ENCODE measurements at regions not wholly inside any gene's neighbourhood (a gene's known extent, or its start where the extent isn't known, plus 50 kb on each side); places are given as distances from the start of the nearest gene placed in this dataset.
"Not testable (repeated sequence)": the region's sequence is repeated elsewhere in the genome, so short reads cannot be mapped to it uniquely, and the experiment has no call there.

DNA sequence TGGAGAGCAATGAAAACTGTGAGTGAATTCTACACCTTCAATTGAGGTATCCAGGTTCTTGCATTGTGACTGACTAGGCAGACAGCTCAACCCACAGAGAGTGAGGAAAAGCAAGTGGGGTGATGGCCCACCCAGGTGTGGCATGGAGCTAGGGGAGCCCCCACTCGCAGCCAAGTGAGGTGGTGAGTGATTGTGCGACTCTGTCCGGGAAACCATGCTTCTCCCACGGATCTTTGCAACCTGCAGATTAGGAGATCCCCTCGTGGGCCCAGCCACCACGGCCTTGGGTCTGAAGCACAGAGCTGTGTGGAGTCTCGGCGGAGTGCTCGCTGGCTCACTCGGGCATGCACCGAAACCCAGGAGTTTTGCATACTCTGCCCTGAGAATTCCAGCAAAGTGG lies 120.1 kb downstream of the ALG10 start:
- no peak overlapping the region for H3K4me3 ChIP-seq
- no peaks in the 10 kb centered on the region for H3K4me1 ChIP-seq
- no peak overlapping the region for H3K27ac ChIP-seq
- no peak for DNase-seq
- no peaks in the 10 kb centered on the region for H3K9me3 ChIP-seq (replicated peaks)
- H3K27me3 ChIP-seq, result no peaks in the 10 kb centered on the region
- no peaks in the 10 kb centered on the region for H3K36me3 ChIP-seq

DNA sequence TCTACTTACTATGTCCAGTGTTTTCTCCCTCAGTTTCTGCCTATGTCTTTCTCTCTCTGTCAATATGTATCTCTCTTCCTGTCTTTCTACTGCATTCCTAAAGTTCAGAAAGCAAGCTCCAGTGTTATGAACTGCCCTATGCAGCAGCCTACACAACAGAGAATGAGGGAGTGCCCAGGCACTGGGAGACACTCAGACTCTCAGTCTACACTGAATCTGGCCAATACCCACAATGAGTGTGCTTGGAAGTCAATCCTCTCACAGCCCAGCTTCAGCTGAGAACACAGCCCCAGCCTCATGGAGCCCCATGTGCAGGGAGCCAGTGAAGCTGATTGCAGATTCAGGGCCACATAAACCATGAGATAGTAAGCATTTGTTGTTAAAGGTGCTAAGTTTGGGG lies 128.7 kb downstream of the ALG10 start:
- no peaks in the 10 kb centered on the region for H3K9me3 ChIP-seq (replicated peaks)

GRCh38 chr12:34163443-34163842 lies 141.1 kb downstream of the ALG10 start:
- Histone ChIP-seq H3K27me3 (no peaks in the 10 kb centered on the region), H3K36me3 (no peaks in the 10 kb centered on the region), H3K27ac (no peak overlapping the region), H3K9me3 (replicated peaks) (no peaks in the 10 kb centered on the region), H3K4me1 (no peaks in the 10 kb centered on the region), H3K4me3 (no peak overlapping the region)
- no peak for DNase-seq

More for the DNA sequence above, 128.7 kb downstream of the ALG10 start:
- no peak overlapping the region for H3K27ac ChIP-seq
- no peaks in the 10 kb centered on the region for H3K4me1 ChIP-seq
- H3K4me3 ChIP-seq, result no peak overlapping the region
- DNase-seq, result no peak
- no peaks in the 10 kb centered on the region for H3K36me3 ChIP-seq
- H3K27me3 ChIP-seq, result no peaks in the 10 kb centered on the region

GRCh38 chr12:34166427-34167060 lies 144.2 kb downstream of the ALG10 start:
- no peaks in the 10 kb centered on the region for H3K9me3 ChIP-seq (replicated peaks)
- no peaks in the 10 kb centered on the region for H3K4me1 ChIP-seq
- DNase-seq, result no peak
- no peak overlapping the region for H3K4me3 ChIP-seq
- no peaks in the 10 kb centered on the region for H3K27me3 ChIP-seq
- no peaks in the 10 kb centered on the region for H3K36me3 ChIP-seq
- H3K27ac ChIP-seq, result no peak overlapping the region

- not testable (repeated sequence) for H3K27me3 ChIP-seq; H3K36me3 ChIP-seq; H3K9me3 ChIP-seq (replicated peaks); H3K4me3 ChIP-seq; DNase-seq; H3K27ac ChIP-seq; H3K4me1 ChIP-seq
Measured at GRCh38 chr12:34168507-34168906, 146.2 kb downstream of the ALG10 start.

GRCh38 chr12:34186492-34186891 lies 164.2 kb downstream of the ALG10 start:
- no peaks in the 10 kb centered on the region for H3K27me3 ChIP-seq
- H3K9me3 ChIP-seq (replicated peaks), result no peaks in the 10 kb centered on the region
- no peak overlapping the region for H3K4me3 ChIP-seq
- no peaks in the 10 kb centered on the region for H3K36me3 ChIP-seq
- DNase-seq, result no peak
- no peaks in the 10 kb centered on the region for H3K4me1 ChIP-seq
- no peak overlapping the region for H3K27ac ChIP-seq

DNA sequence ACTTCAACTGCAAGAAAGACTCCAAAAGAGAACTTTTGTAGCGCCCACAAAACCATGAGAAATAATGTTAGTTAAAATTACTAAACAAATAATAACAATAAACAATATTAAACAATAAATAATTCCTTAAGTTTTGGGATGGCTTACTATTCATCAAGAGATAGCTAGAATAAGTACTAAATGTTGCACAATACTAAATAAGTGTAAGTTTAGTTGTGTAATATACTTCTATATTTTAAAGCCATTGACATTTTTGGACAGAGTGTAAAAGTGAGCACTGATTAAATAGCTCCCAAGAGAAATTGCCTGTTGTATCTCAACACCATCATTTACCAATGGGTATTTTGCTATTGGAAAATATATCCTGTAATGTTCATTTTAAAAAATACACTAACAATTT lies 166.7 kb downstream of the ALG10 start:
- Histone ChIP-seq H3K4me1 (no peaks in the 10 kb centered on the region), H3K36me3 (no peaks in the 10 kb centered on the region), H3K9me3 (replicated peaks) (no peaks in the 10 kb centered on the region), H3K27ac (no peak overlapping the region), H3K27me3 (0 out of 2 replicates have a peak, but pooled peaks cover 3% of the 10 kb centered on the region), H3K4me3 (no peak overlapping the region)
- no peak for DNase-seq

DNA sequence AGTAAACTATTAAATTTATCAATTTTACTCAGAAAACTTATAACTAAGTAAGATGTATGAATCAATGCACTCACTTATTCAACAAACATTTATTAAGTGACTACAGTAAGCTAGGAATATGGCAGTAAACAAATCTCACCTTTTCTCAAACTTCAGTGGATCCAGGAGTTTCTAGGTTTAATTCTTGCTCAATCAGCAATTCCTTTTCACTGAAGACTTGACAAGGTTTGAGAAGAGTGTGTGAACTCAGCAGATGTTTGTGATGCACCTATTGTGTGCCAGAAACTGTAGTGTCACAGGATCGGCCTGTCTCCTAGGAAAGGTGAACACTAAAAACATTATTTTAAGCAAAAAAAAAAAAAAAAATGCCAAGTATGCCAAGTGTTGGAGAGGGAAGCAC lies 167.8 kb downstream of the ALG10 start:
- no peaks in the 10 kb centered on the region for H3K9me3 ChIP-seq (replicated peaks)
- no peaks in the 10 kb centered on the region for H3K36me3 ChIP-seq
- no peak overlapping the region for H3K4me3 ChIP-seq
- H3K4me1 ChIP-seq, result no peaks in the 10 kb centered on the region
- no peak for DNase-seq
- H3K27ac ChIP-seq, result no peak overlapping the region
- 0 out of 2 replicates have a peak, but pooled peaks cover 3% of the 10 kb centered on the region for H3K27me3 ChIP-seq

GRCh38 chr12:34198924-34199323 lies 176.6 kb downstream of the ALG10 start:
- no peak overlapping the region for H3K27ac ChIP-seq
- H3K27me3 ChIP-seq, result no peaks in the 10 kb centered on the region
- H3K4me3 ChIP-seq, result no peak overlapping the region

GRCh38 chr12:34203866-34204620 lies 181.7 kb downstream of the ALG10 start:
- no peaks in the 10 kb centered on the region for H3K4me1 ChIP-seq
- H3K27me3 ChIP-seq, result no peaks in the 10 kb centered on the region
- no peaks in the 10 kb centered on the region for H3K9me3 ChIP-seq (replicated peaks)
- no peak overlapping the region for H3K27ac ChIP-seq
- H3K36me3 ChIP-seq, result no peaks in the 10 kb centered on the region
- no peak overlapping the region for H3K4me3 ChIP-seq
- DNase-seq, result no peak

More at GRCh38 chr12:34198924-34199323, 176.6 kb downstream of the ALG10 start:
- no peaks in the 10 kb centered on the region for H3K4me1 ChIP-seq
- H3K36me3 ChIP-seq, result no peaks in the 10 kb centered on the region
- no peaks in the 10 kb centered on the region for H3K9me3 ChIP-seq (replicated peaks)
- DNase-seq, result no peak

GRCh38 chr12:34204830-34205285 lies 182.6 kb downstream of the ALG10 start:
- H3K9me3 ChIP-seq (replicated peaks), result no peaks in the 10 kb centered on the region
- no peaks in the 10 kb centered on the region for H3K4me1 ChIP-seq
- H3K4me3 ChIP-seq, result no peak overlapping the region
- H3K27ac ChIP-seq, result no peak overlapping the region
- H3K36me3 ChIP-seq, result no peaks in the 10 kb centered on the region
- peak in 1 of 2 experiments; percentile 9 for DNase-seq
- H3K27me3 ChIP-seq, result no peaks in the 10 kb centered on the region

GRCh38 chr12:34205401-34205800 lies 183.1 kb downstream of the ALG10 start:
- no peaks in the 10 kb centered on the region for H3K27me3 ChIP-seq
- H3K9me3 ChIP-seq (replicated peaks), result no peaks in the 10 kb centered on the region
- H3K4me1 ChIP-seq, result no peaks in the 10 kb centered on the region
- no peak for DNase-seq
- H3K36me3 ChIP-seq, result no peaks in the 10 kb centered on the region
- H3K4me3 ChIP-seq, result no peak overlapping the region
- no peak overlapping the region for H3K27ac ChIP-seq

GRCh38 chr12:34206061-34206785 lies 183.9 kb downstream of the ALG10 start:
- H3K36me3 ChIP-seq, result no peaks in the 10 kb centered on the region
- H3K9me3 ChIP-seq (replicated peaks), result no peaks in the 10 kb centered on the region

GRCh38 chr12:34207858-34208257 lies 185.6 kb downstream of the ALG10 start:
- no peak overlapping the region for H3K27ac ChIP-seq
- H3K9me3 ChIP-seq (replicated peaks), result no peaks in the 10 kb centered on the region
- H3K27me3 ChIP-seq, result no peaks in the 10 kb centered on the region
- DNase-seq, result no peak
- no peaks in the 10 kb centered on the region for H3K4me1 ChIP-seq
- H3K36me3 ChIP-seq, result no peaks in the 10 kb centered on the region
- H3K4me3 ChIP-seq, result no peak overlapping the region

More at GRCh38 chr12:34206061-34206785, 183.9 kb downstream of the ALG10 start:
- Histone ChIP-seq H3K4me1 (no peaks in the 10 kb centered on the region), H3K4me3 (no peak overlapping the region), H3K27ac (no peak overlapping the region), H3K27me3 (no peaks in the 10 kb centered on the region)
- no peak for DNase-seq

Measured in SJCRH30 (cell line).